ENCODE measurements at regions not wholly inside any gene's neighbourhood (a gene's known extent, or its start where the extent isn't known, plus 50 kb on each side); places are given as distances from the start of the nearest gene placed in this dataset.

GRCh38 chr4:89616382-89616781, 220.6 kb downstream of the SNCA start:
- TF ChIP-seq, protein P1, sequence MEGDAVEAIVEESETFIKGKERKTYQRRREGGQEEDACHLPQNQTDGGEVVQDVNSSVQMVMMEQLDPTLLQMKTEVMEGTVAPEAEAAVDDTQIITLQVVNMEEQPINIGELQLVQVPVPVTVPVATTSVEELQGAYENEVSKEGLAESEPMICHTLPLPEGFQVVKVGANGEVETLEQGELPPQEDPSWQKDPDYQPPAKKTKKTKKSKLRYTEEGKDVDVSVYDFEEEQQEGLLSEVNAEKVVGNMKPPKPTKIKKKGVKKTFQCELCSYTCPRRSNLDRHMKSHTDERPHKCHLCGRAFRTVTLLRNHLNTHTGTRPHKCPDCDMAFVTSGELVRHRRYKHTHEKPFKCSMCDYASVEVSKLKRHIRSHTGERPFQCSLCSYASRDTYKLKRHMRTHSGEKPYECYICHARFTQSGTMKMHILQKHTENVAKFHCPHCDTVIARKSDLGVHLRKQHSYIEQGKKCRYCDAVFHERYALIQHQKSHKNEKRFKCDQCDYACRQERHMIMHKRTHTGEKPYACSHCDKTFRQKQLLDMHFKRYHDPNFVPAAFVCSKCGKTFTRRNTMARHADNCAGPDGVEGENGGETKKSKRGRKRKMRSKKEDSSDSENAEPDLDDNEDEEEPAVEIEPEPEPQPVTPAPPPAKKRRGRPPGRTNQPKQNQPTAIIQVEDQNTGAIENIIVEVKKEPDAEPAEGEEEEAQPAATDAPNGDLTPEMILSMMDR (IDR thresholded peaks at IDR 0.05) = no peak
- TF ChIP-seq POLR2A (IDR thresholded peaks at IDR 0.05) = no peak
